GM21381 (cell line): ENCODE measurements at regions not wholly inside any gene's neighbourhood (a gene's known extent, or its start where the extent isn't known, plus 50 kb on each side); places are given as distances from the start of the nearest gene placed in this dataset.

ENCODE experiments used
- ATAC-seq: cut with Tn5 transposase; IDR thresholded peaks from one replicate; pipeline ENCODE4 v1.9.1; 2021; ENCODE audit warnings: mild to moderate bottlenecking, moderate library complexity; ENCODE audit not compliant: unreplicated experiment

- ATAC-seq, result no peak
These were observed 52.8 kb downstream of the FAM43A start for GRCh38 chr3:194738254-194739093.

GRCh38 chr3:194739498-194740284 lies 54.0 kb downstream of the FAM43A start:
- ATAC-seq, result no peak

GRCh38 chr3:194740859-194741491 lies 55.3 kb downstream of the FAM43A start:
- no peak for ATAC-seq

GRCh38 chr3:194741916-194742315 lies 56.2 kb downstream of the FAM43A start:
- ATAC-seq, result no peak

GRCh38 chr3:194744826-194745225 lies 59.1 kb downstream of the FAM43A start:
- ATAC-seq, result no peak

DNA sequence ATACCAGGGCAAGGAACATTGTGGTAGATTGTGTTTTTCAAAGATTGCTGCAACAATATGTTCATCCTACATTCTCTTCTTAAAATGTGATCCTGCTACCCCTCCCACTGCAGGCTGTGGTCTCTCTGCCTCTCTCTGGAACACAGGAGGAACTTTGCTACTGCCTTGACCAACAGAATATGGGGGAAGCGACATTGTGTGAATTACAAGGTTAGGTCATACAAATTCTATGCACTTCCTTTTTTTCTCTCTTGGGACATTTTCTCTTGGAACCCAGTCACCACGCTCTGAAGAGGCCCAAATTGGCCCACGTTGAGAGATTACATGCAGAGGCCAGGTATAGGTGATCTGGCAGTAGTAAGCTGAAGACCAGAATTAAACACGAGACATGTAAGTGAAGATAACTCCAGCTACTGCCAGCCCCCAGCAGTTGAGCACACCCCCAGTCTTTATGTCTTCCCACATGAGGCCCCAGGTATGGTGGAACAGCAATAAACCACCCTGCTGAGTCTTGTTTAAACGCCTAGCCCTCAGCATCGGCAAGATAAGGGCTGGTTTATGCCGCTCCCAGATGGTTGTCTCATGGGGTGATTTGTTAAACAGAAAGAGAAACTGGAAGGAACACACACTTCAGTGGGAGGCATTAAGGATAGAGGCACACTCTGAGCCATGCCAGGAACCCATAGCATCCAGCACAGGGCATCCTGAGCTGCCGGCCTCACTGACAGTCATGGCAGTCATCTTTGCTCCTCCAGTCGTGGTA lies 59.9 kb downstream of the FAM43A start:
- ATAC-seq, result no peak

DNA sequence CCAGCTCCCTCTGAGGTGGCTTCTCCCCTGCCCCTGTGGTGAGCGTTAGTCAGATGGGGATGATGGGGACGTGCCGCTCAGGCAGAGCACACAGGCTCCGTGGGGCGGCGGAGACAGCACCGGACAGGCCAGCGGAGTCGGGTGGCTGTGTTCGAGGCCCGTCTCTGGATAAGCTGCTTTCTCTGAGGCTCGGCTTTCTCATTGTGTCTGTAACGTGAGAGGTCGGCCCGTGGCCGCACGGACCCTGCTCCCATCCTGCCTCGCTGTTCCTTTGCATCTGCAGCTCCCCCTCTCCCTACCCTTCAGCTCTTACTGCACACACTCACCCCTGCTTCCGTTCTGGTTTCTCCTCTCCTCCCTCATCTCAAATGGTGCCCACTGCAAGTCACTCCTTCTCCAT lies 62.5 kb downstream of the FAM43A start:
- no peak for ATAC-seq

DNA sequence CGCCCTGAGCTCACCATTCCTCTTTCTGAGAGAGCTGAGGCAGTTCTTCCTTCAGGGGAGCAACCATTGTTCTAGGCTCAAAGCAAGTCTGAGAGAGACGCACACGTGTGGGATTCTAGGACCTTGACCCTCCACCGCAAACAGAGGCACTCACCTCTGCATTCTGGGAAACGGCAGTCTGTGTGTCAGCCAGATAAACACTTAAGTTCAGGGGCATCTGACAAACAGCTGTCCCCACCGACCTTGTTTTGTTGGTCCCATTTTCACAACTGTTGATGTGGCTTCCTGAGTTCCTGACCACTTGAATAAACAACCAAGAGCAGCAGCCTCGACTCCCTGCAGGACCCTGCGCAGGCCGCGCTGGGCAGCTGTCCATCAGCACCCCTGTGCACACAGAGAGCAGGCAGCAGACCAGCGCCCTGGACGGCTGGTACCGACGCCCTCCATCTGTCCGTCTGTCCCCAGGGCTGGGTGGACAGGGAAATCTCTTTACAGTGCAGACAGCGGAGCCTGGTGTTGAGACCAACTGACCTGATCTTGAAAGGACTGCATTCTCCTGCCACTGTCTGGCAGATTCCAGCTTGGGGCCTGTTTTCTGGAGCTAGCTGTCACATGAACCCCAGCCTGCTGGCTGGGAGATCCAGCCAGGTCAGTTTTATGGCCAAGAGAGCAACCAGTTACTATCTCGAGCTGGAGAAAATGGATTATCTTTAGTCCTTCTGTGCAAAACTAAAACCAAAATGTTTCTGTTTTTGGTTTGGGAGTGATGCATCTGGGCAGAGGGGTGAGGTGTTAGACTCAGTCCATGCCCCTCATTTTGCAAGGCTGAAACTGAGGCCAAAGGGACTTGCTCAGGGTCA lies 64.2 kb downstream of the FAM43A start:
- no peak for ATAC-seq

DNA sequence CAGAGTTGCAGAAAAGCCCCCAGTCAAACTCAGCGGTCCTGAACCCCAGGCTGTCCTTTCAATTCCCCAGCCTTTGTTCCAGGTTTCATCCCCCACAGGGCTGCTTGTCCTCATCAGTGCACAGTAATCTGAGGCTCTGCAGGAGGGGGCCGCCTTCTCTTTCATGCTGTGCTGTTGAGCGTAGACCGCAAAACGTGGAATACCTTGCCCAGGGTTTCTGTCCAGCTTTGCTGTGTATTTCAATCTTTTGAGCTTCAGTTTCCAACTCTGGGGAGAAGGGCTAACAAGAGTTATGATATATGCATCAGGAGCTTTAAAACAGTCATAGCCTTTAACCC lies 64.8 kb downstream of the FAM43A start:
- no peak for ATAC-seq

DNA sequence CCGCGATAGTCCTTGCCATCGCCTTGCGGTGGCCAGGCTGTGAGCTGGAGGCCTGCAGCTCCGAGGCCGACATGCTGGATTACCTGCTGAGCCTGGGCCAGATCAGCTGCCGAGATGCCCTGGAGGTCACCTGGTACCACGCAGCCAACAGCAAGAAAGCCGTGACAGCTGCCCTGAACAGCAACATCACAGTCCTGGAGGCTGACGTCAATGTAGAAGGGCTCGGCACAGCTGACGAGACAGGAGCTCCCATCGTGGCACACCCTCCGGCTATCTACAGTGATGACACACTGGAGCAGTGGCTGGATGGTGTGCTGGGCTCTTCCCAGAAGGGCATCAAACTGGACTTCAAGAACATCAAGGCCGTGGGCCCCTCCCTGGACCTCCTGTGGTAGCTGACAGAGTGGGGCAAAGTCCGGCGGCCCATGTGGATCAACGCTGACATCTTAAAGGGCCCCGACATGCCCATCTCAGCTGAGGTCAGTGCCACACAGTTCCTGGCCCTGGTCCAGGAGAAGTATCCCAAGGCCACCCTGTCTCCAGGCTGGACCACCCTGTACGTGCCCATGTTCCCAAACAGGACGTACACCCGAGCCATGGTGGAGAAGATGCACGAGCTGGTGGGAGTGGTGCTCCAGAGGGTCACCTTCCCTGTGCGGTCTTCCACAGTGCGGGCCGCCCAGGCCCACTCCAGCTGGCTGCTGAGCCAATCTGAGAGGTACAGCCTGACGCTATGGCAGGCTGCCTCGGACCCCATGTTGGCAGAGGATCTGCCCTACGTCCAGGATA lies 70.2 kb downstream of the FAM43A start:
- ATAC-seq, result no peak

- ATAC-seq, result no peak
These were observed 70.7 kb downstream of the FAM43A start for GRCh38 chr3:194756460-194756779.

DNA sequence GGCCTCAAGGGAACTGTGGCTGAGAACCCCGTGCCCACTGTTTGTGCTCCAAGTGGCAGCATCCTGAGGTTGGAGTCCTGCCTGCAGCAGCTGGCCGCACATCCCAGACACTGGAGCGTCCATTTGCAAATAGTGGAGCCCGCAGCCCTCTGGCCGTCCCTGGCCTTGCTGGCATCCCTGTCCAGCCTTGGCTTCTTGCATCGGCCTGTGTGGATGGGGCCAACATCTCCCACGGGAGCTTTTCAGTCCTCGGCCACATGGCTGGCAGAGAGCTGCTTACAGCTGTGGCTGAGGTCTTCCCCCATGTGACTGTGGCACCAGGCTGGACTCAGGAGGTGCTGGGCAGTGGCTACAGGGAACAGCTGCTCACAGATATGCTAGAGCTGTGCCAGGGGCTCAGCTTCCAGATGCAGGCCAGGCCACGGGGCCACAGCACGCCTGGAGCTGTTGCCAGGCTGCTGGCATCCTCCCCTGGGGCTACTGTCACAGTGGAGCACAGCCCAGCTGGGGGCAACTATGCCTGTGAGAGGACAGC lies 71.2 kb downstream of the FAM43A start:
- no peak for ATAC-seq

DNA sequence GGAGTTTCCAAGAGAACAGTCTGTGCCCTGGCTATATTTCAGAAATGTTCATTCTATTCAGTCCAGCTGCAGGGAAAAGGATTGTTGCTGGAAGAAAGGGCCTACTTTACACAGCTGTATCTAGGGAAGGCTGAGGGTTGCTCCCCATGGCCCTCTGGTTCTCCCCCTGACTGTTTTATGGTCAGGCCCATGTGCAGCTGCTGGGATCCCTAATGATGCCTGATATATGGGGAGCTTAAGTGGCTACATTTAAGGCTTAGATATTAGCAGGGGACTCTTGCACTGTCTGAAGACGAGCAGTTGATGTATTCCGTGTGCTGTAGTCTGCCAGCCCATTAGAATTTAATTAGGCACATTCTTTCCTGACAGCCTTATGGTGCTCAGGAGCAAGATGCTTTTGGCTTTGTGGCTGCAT lies 72.0 kb downstream of the FAM43A start:
- ATAC-seq, result no peak

DNA sequence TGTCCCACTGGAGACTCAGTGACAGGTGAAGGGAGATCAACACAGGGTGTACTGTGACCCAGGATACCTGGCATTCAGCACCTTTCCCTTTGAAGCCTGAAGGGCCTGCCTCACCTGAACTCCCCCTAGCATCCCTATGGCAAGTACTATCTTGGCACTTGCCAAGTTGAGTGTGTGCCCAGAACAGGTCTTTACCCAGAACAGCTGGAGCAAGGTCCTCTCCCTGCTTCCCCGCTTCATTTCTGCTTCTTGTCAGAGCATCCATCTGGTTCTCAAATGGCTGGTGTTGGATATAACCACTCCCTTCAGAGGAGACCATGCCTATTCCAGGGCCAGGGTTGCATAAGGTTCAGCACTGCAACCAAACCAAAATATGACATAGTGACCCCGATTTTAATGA lies 73.0 kb downstream of the FAM43A start:
- no peak for ATAC-seq

- ATAC-seq, result no peak
These were observed 74.9 kb downstream of the FAM43A start for GRCh38 chr3:194760494-194761137.

DNA sequence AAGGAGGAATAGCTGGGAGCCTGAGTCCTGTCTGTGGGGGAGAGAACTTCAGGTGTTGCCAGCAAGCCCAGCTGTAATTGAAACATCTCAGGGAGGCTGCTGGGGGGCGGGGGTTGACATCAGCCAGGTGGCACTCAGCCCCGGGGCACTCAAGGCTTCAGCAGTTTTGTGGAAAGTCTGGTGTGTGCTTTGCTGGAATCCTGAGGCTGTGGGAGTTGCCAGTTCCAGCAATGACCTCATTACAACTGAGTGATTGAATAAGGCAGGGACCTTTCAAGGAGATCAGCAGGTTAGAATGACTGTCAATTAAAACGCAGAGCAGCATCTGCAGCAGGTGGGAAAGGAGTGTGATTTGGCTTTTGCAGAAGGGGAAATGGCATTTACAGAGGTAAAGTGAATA lies 75.7 kb downstream of the FAM43A start:
- no peak for ATAC-seq

DNA sequence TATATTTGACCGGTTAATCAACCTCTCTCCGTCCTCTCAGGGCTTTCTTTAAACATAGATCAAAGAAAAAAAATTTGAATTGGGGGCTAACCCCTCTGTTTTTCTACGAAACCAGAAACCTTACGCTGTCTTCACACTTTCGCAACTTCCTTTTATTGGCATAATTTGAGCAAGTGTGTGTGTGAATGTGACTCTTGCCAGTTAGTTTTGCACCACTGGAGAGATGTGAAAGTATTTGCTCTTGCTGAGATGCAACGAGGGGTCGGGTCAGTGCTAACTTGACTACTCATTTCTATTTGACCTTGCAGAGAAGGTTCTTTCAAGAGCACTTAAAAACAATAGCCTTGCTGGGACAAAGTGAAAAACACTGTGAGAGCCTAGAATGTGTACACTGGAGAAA lies 81.2 kb downstream of the FAM43A start:
- no peak for ATAC-seq

GRCh38 chr3:194767446-194768207 lies 81.9 kb downstream of the FAM43A start:
- ATAC-seq, result no peak
